ENCODE measurements at regions not wholly inside any gene's neighbourhood (a gene's known extent, or its start where the extent isn't known, plus 50 kb on each side); places are given as distances from the start of the nearest gene placed in this dataset.
"Not testable (repeated sequence)": the region's sequence is repeated elsewhere in the genome, so short reads cannot be mapped to it uniquely, and the experiment has no call there.

DNA sequence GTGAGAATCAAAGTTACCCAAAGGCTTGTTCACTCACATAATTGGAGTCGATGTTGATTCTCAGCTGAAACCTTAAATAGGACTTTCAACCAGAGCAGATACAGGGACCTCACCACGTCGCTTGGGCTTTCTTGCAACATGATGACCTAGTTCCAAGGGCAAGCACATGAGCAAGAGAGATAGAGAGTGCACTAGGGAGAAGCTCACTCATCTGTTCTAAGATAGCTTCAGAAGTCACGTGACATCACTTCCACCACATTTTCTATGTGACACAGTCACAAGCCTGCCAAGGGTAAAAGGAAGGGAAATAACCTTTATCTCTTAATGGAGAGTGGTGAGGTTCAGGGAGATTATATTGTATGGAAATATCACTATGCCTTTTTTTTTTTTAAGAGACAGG lies 470.1 kb upstream of the PLXNA2 start:
- DNase-seq (ENCODE audit: missing footprints) (no peak), ATAC-seq (no peak)
- intact Hi-C loops (cut with DNase I): no loop called here

DNA sequence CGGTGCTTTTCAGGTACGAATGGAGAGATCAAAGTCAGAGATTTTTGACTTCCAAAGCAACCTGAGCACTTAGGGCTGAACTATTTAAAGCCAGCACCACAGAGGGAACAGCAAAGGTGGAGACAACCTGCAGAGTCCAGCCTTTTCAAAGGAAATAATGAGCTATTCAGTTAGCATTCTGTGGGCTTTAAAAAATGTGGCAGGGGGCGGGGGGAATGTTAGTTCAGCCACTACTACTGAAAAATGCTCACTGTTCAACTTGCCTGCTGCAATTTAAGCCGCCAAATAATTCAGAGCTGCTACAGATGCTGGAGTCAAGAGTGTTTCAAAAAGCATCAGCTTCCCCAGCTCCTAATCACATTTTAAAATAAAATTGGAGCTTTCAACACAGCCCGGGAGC lies 473.3 kb upstream of the PLXNA2 start:
- ATAC-seq (no peak), DNase-seq (ENCODE audit: missing footprints) (no peak)
- intact Hi-C loops (cut with DNase I): no loop called here

DNA sequence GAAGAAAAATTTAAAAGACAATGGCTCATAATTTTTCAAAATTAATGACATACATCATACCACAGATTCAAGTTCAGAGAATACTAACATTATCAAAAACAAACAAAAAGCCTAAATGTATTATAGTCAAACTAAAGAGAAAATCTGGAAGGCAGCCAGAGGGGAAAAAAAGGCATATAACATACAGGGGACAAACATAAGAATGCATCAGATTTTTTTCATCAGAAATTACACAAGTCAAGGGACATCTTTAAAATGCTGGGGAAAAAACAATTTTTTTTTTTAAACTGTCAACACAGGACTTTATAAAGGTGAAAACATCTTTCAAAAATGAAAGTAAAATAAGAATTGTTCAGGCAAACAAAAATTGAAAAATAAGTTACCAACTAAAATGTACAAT lies 478.4 kb upstream of the PLXNA2 start:
- DNase-seq (ENCODE audit: missing footprints) (no peak), ATAC-seq (no peak)
- intact Hi-C loops (cut with DNase I): no loop called here

DNA sequence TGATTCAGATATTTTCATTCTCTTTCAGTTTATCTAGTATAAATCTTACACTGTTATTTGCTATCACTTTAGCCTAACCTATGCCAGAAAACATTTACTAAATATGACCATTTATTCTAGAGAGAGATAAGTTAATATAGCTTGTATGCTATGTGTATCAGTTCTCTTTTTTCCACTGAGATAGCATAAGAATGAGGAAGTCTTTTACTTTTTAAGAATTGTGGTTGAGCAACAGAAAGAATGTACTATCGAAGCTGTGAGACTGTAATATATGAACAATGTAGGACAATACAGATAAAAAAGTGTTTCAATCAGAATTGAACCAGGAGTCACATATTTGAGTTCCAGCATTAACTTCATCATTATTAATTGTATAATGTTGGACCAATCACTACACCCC lies 479.9 kb upstream of the PLXNA2 start:
- ATAC-seq (no peak), DNase-seq (ENCODE audit: missing footprints) (no peak)
- intact Hi-C loops (cut with DNase I): no loop called here

DNA sequence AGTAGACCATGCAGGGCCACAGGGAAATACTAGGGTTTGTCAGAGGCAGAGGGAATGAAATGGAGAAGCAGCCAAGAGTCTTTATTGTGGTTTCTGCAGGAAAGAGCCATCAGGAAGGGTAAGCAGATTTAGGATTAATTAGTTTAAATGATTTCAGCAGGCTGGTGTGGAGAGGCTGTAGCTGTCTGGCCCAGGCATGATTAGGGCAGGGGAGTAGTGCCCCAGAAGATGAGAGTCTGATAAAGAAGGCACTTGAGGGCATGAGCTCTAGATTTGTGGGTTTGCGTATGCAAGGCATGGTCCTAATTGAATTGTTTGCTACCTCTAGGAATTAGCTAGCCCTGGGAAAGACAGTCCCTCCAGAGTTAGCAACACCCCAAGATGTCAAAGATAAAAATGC lies 484.6 kb upstream of the PLXNA2 start:
- intact Hi-C loops (cut with DNase I): no loop called here
- ATAC-seq (no peak), DNase-seq (ENCODE audit: missing footprints) (no peak)

DNA sequence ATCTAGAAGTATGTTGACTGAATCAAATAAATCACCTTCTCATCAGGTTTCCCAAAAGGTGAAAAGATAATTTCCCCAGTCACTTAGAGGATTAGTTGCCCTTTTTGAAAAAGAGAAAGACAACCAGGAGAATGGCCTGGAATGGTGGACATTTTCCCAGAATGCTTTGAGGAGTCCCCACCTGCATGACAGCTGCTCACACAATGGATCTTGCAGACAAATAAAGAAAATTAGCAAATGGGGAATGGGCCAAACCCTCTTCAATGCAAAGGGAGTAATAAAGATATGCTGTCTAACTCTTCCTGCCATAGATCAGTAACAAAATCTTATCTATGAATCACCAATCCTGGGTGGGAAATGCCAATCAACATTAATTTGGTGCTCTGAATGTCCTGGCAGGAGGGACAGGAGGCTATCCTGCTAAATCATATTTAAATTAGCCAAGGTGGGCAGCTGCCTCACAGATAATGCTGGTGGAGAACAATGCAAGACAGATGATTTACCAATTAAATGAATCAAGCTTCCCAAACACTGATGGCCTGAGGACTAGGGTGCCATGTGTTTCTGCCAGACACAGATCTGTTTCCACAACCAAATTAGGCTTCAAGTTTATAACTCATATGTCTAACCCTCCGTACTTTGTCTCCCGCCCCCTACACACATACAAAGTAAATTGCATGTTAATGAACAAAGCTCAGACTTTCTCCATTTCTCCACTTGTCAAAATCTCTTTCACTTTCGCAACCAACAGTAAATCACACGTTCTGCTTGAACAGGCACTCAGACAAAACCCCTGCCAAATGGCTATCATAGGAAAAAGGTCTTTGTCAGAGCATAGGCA lies 488.0 kb upstream of the PLXNA2 start:
- intact Hi-C loops (cut with DNase I): no loop called here
- ATAC-seq (no peak), DNase-seq (ENCODE audit: missing footprints) (no peak)

DNA sequence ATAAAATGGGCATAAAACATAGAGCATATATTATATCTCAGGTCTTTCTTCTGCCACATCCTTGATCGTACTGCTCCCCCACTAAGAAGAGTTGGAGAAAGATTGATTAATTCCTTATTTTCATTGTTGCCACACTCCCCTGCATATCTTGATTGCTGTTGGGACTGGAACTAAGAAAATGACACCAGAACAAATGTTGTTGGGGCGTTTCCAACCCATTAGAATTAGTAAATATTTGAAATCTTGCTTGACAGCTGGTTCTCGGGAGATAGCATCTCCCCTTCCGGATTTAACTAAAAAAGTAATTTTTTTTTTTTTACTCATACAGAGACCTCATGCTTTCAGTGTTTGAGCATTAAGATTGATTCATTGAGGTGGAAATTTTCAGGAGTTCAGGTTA lies 493.0 kb upstream of the PLXNA2 start:
- intact Hi-C loops (cut with DNase I): no loop called here
- DNase-seq (ENCODE audit: missing footprints) (no peak), ATAC-seq (no peak)

DNA sequence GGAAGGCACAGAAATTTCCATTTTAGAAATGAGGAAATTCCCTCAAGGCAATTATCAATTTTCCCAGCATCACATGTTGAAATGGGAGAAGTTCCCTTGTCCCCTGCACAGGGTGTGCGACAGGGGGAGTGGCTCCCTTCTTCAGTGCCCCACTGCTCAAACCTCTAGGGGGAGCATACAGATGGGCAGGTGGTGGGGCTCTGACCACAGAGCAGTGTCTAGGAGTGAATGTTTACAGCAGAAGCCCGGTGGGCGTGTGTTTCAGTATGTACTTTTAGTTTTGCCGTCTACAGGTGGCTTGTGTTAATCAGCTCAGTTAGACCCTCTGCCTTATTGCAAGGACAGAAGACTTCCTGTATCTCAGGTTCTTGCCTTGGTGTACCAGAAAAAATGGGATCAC lies 493.7 kb upstream of the PLXNA2 start:
- no peak for DNase-seq (ENCODE audit: missing footprints)
- intact Hi-C loops (cut with DNase I): no loop called here
- ATAC-seq: no peak

DNA sequence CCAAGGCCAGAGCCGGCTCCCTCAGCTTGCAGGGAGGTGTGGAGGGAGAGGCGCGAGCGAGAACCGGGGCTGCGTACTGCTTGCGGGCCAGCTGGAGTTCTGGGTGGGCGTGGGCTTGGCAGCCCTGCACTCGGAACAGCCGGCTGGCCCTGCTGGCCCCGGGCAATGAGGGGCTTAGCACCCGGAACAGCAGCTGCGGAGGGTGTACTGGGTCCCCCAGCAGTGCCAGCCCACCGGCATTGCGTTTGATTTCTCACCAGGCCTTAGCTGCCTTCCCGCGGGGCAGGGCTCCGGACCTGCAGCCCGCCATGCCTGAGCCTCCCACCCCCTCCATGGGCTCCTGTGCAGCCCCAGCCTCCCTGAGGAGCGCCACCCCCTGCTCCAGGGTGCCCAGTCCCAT lies 495.5 kb upstream of the PLXNA2 start:
- DNase-seq (ENCODE audit: missing footprints); ATAC-seq; intact Hi-C loops (cut with DNase I): not testable (repeated sequence)

DNA sequence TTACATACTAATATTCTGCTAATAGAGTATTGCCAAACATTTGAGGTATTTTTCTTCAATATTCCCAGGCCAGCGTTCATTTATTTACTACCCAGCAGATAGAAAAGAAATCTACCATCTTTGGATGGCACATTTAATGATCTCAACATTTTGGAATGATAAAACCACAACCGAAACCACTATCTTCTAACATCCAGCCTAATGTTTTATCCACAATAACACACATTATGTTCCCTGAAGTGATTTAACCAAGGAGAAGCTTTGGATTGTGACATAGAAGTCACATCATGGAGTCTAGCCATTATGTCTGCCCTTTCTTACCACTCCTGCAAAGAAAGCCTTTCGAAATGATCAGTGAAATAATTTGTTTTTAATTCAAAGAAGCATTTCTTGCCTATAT lies 497.1 kb upstream of the PLXNA2 start:
- DNase-seq (ENCODE audit: missing footprints): no peak
- no peak for ATAC-seq
- intact Hi-C loops (cut with DNase I): no loop called here

DNA sequence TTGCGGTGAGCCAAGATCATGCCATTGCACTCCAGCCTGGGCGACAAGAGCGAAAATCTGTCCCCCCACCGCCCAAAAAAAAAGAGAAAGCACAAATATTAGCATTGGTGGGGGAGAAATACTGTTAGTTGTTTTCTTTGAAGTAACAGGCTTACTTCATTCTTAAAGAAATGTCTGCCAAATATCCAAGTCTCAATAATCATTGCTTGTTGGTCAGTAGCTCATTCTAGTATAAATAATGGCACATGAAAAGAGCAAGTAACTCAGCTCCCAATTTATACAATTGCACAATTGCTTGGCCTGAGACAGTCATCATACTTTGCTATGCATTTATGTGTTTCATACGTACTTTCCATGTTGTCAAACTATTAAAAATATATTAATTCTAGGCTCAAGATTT lies 499.2 kb upstream of the PLXNA2 start:
- DNase-seq (ENCODE audit: missing footprints) (no peak), ATAC-seq (no peak)
- intact Hi-C loops (cut with DNase I): no loop called here

DNA sequence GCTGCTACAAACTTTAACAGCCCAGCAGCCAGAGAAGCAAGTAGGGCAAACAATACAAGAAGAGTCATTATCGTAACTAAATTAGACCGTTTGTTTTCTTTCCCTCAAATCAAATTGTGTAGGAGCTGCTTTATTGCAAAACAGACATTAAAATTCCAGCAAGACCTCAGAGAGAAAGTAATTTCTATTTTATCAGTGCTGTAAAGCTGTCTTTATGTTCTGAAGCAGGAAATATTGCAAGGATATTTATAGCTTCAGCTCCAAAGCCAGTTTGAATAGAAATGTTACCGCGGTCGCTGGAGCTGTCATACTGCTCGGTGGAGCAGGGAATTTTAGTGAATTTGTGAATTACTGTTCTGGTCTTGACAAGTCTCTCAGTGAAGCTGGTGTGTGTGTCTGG lies 503.8 kb upstream of the PLXNA2 start:
- ATAC-seq (no peak), DNase-seq (ENCODE audit: missing footprints) (no peak)
- intact Hi-C loops (cut with DNase I): no loop called here

DNA sequence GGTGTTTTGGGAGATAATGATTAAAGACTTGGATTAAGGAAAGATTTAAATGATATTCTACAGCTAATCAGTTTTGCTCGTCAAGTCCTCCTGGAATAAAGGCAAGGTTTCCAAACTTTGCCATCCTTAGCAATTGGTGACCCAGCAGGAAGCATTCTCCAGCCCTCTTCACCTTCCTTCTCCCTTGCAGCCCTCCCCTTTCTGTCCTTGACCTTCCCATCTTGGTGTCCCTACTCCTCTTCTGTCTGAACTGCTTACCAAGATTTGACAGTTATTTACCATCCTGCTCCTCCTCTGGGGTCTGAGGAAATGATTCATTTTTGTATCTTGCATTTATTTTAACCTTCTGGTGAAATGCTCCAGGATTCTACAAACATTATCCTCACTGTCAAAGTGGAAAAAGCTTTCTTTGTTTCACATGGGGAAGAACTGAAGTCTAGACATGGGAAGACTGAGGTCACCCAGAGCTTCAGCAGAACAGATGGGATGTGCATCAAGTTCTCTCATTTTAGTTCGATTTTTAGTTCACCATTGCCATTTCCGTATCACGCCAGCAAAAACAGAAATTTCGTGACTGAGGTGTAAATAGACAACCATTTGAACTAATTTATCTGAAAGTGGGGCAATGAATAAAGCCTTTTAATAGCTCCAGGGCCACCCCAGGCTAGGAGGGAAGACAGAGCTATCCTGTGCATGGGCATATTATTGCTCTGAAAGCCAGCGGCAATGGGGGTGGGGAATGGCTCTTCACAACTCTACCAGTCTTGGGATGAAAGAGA lies 504.4 kb upstream of the PLXNA2 start:
- intact Hi-C loops (cut with DNase I): no loop called here
- no peak for ATAC-seq

DNA sequence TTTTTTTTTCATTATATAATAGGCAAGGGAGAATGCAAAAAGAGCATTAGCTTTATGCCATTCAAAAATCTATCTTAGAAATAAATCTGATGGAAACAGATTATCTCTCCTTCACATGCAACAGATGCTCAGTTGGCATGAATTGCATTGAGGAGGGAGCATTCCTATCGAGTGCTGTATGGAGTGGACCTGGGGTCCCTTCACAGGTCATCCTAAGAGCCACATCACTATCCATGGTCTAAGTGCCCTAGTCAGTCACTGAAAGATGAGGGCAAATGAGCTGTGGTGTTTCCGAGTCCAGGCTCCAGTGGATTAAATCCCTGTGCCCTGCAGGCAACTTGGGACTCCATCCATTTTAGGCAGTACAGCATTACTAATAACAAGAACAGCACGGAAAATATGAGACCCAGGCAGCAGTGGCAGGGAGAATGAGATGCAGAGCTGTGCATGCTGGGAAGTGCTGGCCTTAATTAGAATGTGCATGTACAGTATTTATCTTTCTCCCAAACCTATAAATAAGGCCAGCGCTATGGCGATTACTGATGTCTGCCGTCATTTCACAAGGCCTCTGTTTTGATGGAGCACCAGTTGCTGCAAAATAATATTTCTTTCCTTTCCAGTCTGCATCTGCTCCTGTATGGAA lies 512.3 kb upstream of the PLXNA2 start:
- intact Hi-C loops (cut with DNase I): no loop called here
- DNase-seq (ENCODE audit: missing footprints) (no peak), ATAC-seq (no peak)

More for the DNA sequence above, 504.4 kb upstream of the PLXNA2 start:
- no peak for DNase-seq (ENCODE audit: missing footprints)

DNA sequence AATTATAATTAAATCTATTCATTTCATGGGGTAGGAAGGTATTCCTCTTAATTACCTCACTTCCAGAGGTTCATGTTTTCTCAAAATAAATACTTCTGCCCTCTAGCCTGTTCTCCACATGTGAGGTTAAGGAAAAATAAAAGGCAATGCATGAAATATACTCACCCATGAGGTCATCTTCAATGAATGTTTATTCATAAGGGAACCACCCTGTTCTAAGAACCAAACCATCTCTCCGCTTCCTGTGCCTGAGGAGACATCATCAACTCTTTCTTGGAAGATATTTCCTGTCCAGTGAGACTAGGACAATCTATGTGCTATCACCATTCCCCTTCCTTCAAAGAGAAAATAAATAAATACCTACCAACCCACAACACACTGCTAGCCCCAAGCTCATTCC lies 513.7 kb upstream of the PLXNA2 start:
- intact Hi-C loops (cut with DNase I): no loop called here
- DNase-seq (ENCODE audit: missing footprints) (no peak), ATAC-seq (no peak)

DNA sequence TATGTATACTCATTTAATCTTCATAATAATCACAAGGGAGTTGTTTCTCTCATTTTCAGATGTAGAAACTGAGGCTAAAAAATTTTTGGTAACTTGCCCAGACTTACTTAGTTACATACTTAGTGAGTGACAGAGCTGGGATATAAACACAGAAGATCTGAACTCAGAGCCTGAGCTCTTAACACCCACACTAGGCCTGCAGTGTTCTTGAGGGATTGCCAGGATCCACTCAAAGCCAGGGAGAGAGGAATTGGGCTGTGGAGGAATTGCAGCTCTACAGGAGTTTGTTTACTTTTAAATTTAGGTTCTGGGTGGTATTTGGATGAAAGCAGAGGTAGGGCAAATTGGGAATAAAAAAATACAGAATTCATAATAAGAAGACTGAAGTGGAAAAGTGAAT lies 515.1 kb upstream of the PLXNA2 start:
- ATAC-seq (no peak), DNase-seq (ENCODE audit: missing footprints) (no peak)
- intact Hi-C loops (cut with DNase I): no loop called here

DNA sequence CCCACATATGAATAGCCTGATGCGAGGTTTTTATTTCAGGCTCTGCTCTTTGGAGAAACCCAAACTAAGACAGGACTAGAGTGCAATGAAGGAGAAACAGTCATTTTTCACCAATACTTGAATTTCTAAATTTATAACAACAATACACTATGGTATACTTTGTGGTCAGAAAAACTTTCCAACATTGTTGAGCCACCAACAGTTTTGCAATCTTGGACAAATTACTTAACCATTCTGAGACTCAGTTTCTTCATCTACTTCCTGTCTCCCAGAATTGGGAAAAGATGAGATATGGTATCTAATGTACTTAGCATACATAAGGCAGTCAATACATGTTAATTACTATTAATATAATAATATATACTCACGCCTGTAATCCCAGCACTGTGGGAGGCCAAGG lies 519.8 kb upstream of the PLXNA2 start:
- no peak for DNase-seq (ENCODE audit: missing footprints)
- intact Hi-C loops (cut with DNase I): no loop called here
- ATAC-seq: no peak

DNA sequence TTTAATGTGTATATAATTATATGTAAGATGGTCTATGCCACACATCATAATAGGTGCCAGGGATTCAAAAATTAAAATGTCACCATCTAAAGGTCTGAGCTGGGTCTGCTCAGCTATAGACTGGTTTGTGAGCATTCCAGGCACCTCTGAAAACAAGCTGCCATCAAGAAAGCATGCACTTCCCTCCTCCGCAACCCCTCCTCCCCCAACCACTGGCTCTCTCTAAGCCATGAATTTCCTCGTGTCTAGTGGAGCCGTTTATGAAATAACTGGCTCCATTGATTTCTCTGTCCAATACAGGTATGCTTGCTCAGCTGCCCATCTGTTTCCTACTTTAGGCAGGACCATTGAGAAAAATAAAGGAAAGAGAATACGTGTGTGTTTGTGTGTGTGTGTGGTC lies 522.6 kb upstream of the PLXNA2 start:
- DNase-seq (ENCODE audit: missing footprints) (no peak), ATAC-seq (no peak)
- intact Hi-C loops (cut with DNase I): no loop called here

DNA sequence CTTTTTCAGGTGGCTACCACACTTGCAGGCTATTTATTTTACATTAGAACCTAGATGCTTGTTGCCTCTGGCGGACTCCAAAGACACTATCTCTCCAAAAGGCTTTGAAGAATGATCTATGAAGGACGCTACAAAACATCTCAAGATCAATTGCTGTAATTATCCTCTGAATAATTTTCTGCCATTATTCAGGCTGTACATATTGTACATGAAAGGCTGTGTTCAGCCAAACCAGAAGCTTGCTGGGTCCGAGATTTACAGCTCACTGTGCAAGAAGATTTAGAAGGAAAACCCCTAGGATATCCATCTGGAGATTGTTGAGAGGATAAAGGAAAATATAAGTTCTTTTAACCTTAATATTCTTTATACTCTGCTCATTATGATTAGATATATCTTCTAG lies 523.6 kb upstream of the PLXNA2 start:
- DNase-seq (ENCODE audit: missing footprints): no peak
- intact Hi-C loops (cut with DNase I): no loop called here
- no peak for ATAC-seq

DNA sequence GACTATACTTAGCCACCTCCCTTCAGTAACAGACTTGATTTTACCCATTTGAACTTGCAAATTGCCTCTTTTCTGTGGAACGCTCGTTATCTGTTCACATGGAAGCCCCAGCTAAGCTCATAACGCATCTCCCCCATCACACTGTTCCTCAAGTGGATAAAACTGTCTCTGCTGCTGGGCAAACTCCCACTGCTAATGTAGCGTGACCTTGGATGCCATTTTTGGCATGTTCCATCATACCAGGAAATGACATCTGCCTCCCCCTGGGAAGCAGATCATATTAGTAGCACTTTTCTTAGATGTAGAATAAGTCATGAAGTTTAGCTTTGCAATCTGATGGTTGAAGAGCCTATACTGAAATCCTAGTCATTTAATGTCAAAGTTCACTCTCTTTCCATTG lies 528.7 kb upstream of the PLXNA2 start:
- DNase-seq (ENCODE audit: missing footprints) (no peak), ATAC-seq (no peak)
- intact Hi-C loops (cut with DNase I): no loop called here
